ENCODE measurements at regions not wholly inside any gene's neighbourhood (a gene's known extent, or its start where the extent isn't known, plus 50 kb on each side); places are given as distances from the start of the nearest gene placed in this dataset.

DNA sequence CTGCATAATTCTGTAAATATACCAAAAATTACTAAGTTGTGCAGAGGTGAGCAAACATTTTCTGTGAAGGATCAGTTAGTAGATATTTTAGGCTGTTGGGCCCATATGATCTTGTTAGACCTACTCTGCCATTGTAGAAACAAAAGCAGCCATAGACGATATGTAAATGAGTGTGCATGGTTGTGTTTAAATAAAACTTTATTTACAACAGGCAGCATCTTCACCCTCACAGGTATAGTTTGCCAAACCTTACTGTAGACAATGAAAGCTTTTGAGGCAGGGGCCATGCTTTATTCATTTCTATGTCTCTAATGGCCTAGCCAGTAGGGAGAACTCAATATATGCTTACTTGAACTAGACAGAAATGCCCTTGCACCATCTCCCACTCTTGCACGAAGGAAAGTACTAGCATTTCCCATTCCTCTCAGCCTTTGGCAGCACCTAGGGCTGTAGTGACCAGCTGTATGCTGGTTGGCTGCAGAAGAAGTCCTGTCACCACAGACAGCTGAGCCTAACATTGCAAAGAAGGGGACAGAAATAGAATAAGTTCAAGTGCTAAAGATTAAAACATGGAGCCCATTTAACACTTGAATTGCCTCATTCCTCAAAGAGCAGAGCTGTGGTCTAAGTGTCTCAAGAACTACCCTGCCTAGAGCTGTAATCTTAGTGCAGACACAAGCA lies 305.1 kb upstream of the MGAT5 start:
- no peak for DNase-seq (ENCODE audit: low spot score)
- intact Hi-C loops (cut with DNase I) = loop anchor here (5.0 kb wide), 1 partner anchor 44 kb away; no protein-coding TSS in a partner anchor

DNA sequence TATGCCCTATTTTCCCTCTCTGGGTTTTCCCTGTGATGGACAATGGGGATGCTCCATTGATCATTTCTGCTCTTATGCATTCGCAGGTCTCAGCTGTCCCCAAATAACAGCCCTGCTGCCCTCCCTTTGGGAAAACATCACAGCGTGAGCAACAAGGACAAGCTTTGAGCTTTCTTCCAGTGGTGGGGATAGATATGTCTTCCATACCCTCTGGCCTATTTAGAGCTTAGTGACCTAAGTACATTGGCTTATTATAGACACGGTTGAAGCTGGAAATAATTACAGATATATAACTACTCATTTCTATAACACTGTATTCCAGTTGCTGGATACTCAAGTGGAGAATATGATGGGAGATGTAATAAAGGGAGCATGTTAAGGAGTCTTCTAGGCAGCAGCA lies 304.3 kb upstream of the MGAT5 start:
- no peak for DNase-seq (ENCODE audit: low spot score)
- intact Hi-C loops (cut with DNase I) = loop anchor here (5.0 kb wide), 1 partner anchor 43 kb away; no protein-coding TSS in a partner anchor

DNA sequence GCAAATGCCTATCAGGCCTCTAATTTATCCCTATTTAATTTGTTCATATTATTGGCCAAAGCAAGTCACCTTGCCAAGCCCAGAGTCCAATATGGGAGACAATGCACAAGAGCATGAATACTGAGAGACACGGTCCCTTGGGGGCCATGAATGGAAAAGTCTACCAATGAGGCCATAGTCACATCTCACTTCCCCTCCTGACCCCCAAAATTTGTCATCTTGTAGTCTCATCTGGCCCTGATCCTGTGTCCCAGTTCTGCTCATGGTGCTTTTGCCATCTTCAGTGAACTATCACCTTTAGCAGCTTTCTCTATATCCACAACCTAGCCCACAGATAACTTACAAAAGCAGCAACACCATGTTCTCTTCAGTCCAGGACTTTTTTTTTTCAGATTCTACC lies 302.7 kb upstream of the MGAT5 start:
- intact Hi-C loops (cut with DNase I) = no loop called here
- DNase-seq (ENCODE audit: low spot score) = no peak

DNA sequence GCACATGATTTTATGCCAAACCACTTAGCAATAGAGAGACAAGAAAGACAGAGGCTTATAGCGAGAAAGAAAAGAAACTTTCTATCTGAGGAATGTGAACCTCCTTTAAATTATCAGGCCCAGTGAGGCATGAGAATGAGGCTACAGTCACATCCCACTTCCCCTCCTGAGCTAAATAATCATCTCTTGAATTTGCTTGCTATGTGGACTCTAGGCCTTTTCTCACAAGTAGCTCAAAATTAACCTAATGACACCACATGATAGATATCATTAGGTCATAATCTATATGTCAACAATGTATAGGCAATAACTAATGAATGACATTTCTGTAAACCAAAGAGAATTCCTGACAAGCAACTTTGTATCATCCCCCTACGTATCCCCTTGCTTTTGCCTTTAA lies 301.5 kb upstream of the MGAT5 start:
- intact Hi-C loops (cut with DNase I) = no loop called here
- DNase-seq (ENCODE audit: low spot score) = no peak

DNA sequence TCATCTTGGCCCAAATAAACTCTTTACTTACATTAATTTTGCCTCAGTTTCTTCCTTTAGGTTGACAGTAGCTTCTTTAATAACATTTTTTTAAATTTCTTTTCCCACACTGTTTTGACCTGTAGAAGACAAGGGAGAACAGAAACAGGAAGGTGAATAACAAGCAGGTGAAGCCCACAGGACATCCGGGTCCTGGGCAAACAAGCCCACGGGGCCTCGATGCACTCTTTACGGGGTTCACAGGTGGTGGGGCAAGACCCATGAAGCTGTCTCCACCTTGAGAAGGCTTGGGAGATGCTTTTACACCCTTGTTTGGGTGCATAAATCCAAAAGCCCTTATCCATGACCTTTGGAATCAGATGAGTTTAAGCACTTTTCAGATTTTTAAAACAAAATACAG lies 301.0 kb upstream of the MGAT5 start:
- intact Hi-C loops (cut with DNase I) = no loop called here
- no peak for DNase-seq (ENCODE audit: low spot score)

DNA sequence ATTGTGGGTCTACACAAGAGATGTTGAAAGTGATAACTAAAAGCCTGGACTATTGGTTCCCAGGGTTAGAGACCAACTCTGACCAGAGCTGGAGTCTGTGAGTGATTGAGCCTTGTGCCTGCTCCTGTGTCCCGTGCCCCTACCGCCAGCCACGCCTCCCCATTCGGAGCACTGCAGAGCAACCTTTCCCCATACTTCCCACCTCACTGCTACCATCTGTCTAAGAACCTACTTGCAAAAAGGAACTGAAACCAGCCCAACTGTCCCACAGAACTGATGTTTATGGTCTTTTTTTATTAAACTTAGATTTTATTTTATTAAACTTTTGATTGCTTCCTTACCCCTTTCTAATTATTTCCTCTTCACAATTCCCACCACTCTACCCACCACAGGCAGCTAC lies 300.3 kb upstream of the MGAT5 start:
- intact Hi-C loops (cut with DNase I) = no loop called here
- no peak for DNase-seq (ENCODE audit: low spot score)

DNA sequence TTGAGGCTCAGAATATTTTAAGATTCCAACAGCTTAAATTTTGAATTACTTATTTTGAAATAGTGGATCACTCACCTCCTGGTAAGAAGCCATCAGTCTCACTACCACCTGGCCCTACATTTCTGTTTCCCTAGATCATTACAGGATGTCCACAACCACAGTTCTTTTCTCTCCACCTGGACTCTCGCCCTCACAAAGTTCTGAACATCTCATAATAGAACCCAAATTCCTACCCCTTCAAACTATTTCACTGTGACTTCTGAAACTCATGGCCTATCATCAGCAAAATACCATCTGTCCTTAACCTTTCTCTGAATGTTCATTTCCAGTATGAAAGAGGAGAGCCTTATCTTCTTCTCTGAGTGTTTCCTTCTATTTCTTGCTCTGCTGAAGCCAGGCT lies 299.2 kb upstream of the MGAT5 start:
- intact Hi-C loops (cut with DNase I) = no loop called here
- DNase-seq (ENCODE audit: low spot score) = no peak

DNA sequence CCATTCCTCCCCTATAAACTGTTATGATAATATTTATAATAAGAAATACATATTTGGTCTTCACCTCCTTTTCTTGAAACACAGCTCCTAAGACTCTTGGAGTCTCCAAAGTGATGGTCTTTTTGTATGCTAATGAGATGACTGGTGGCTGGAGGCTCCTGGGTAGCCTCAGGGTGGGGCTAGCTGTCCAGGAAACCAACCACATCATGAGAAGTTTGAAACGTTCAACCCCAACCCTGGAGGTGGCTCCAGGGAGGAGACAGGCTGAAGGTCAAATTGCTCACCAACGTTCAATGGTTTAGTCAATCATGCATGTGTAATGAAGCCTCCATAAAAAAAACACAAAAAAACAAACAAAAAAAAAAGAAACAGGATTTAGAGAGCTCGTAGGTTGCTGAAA lies 298.7 kb upstream of the MGAT5 start:
- intact Hi-C loops (cut with DNase I) = no loop called here
- DNase-seq (ENCODE audit: low spot score) = no peak

DNA sequence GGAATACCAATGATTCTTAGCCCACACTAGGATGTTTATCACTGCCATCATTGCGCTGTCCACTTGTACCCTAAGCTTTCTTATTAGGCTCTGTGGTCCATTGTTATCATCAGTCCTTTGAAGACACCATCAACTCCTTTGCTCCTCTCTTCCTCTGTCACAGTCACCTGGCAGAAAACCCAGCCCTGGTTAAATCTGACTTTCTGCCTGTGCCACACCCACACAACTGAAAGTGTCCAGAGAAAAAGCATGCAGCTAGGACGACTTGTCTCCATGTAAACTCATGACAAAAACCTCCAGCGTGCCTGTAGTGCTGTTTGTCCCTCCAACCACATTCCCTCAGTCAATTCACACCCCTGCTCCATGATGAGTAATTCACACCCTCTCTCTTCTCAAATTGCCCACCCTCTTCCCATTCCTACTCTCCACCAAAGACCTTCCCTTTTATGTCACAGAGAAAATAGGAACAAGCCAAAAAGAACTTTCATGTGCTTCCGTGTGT lies 297.4 kb upstream of the MGAT5 start:
- intact Hi-C loops (cut with DNase I) = no loop called here
- no peak for DNase-seq (ENCODE audit: low spot score)

DNA sequence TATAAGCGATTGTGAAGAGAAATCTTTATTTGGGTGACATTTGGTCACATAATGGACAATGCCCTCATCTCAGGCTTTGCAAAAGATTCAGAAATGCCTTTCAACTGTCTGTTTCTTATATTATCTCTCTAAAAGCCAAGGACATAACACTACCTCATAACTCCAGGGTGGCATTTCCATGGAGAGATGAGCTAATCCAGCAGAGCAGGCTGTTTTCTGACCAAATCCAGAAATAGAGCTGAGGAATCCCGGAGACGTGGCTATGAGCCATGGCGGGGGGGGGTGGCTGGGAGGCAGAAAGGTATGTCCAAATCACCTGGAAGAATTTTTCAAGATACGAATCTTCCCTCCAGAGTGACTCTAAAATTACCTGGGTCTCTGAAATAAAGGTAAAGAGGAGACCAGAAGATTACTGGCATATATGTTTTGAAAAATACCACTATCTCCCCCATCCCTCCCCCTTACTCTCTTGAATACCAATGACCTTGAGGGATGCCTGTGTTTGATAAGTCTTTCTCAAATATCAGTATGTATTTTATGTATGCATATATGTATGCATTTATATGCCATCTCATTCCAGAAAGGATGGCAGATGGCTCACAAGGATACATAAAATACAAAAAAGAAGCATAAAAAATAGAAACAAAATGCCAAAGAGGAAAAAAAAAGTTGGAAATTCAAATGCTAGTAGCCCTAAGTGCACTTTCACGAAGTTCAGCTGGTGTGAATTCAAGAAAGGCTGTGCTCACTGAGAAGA lies 296.0 kb upstream of the MGAT5 start:
- DNase-seq (ENCODE audit: low spot score) = no peak
- intact Hi-C loops (cut with DNase I) = no loop called here

DNA sequence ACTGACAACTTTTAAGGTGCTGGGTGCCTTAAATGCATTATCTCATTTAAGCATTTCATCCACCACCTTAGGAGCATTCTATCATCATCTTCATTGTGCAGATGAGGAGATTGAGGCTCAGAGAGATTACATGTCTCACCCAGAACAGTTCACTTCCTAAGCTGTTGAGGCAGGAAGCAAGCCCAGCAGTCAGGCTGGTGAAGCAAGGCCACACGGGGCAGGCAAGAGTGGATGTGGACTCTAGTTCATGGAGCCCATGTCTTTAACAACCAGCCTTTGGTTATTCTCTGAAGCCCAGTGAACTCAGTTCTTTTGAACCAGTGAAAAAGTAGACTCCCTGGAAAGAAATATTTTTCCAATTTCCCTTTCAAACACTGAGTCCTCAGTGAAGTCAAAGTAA lies 294.8 kb upstream of the MGAT5 start:
- intact Hi-C loops (cut with DNase I) = no loop called here
- DNase-seq (ENCODE audit: low spot score) = no peak

DNA sequence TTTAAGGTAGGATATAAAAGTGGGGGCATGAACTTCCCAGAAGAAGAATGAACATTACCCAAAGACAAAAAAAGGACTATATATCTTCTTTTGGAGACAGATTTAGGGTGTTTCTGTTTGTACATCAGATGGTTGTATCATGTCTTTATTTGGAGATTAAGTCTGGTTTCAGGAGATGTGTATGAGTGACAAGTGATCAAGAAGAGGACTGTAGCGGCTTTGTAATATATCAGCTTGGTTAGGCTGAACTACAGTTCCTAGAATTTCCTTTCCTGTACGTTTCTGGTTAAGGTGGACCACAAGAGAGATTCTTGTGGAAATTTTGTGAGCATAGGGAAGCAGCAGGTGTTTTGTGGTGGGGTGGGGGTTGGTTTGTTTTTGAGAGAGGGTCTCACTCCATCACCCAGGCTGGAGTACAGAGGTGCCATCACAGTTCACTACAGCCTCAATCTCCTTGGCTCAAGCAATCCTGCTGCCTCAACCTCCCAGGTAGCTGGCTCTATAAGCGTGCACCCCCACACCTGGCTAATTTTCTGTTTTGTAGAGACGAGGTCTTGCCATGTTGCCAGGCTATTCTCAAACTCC lies 287.1 kb upstream of the MGAT5 start:
- intact Hi-C loops (cut with DNase I) = no loop called here
- no peak for DNase-seq (ENCODE audit: low spot score)

DNA sequence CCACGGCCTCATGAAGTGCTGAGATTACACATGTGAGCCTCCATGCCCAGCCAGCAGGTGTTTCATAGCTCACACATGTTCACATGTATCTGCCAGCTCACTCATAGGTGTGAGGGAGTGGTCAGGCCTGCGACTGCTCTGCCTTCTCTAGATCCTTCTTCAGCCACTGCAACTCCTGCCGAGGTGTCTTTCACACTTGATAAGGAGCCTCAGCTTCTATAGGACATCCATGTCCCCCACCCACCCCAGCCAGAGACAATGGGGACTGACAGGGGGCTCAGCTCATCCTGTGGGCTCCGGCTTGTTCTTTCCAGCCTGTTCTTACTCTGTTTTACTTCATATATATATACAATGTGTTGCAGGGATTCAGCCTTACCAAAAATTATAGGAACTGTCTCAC lies 286.5 kb upstream of the MGAT5 start:
- DNase-seq (ENCODE audit: low spot score) = no peak
- intact Hi-C loops (cut with DNase I) = no loop called here

DNA sequence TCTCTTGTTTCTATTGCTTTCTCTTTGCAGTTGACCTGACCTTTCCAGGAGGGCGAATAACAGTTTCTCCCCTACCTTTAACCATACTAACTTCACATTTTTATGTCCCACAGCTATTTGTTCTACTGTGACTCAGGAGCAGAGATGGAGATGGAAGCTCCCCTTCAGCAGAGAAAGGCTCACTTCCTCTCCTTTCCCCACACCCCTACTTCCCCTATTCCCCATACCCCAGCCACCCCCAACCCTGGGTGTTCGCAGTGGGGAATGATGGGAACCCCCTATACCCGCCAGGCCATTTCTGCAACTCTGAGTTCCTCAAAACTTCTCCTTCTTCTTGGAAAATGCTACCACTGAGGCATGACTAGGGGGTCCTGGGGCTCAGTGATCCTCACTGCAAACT lies 285.4 kb upstream of the MGAT5 start:
- intact Hi-C loops (cut with DNase I) = no loop called here
- DNase-seq (ENCODE audit: low spot score) = no peak

DNA sequence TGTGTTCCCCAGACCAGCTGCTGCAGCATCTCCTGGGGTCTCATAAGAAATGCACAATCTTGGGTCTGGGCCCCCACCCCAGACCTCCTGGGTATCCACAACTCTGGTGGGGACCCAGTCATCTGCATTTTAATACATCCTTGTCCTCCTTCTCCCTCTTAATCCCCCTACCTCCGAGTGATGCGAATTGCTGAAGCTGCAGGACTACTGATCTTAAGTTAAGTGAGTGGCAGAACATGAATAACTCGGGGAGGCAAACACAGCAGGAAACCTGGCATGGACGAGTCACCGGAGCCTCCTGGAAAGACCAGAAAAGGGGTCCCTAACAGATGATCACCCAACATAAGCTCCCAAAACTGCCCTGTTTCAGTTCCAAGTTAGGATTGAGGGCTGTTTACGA lies 283.2 kb upstream of the MGAT5 start:
- intact Hi-C loops (cut with DNase I) = no loop called here
- no peak for DNase-seq (ENCODE audit: low spot score)

DNA sequence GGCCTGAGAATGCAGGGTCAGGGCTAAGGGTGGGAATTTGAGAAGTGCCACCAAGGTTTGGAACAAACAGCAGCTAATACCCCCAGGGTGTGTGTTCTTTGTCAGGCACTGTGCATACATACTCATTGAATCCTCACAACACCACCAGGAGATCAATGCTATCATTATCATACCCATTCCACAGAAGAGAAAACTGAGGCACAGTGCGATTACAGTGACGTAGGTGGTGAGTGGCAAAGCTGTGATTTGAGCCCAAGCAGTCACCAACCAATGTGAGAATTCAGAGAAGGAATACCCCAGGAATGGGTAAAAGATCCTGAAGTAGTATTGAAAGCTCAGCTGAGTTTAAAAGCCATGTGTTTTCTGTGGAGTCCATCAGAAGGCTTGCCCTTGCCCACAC lies 281.6 kb upstream of the MGAT5 start:
- no peak for DNase-seq (ENCODE audit: low spot score)
- intact Hi-C loops (cut with DNase I) = no loop called here

DNA sequence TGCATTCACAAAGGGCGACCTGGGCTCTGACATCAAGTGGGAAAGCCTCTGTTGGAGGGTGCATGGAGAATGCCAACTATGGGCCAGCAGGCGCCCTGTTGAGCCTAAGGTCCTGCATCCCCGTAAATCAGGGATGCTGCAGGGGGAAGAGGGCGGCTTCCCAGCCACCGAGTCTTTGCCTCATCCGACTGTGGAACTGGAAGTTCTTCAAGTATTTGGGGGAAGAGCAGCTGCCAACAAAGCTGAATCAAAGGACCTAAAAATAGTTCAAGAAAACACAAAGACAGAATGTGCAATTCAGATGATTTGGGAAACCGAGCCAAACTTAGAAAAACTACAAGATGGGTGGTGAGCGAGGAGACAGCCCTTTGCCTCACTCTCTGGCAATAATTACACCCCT lies 281.1 kb upstream of the MGAT5 start:
- intact Hi-C loops (cut with DNase I) = no loop called here
- DNase-seq (ENCODE audit: low spot score) = no peak

DNA sequence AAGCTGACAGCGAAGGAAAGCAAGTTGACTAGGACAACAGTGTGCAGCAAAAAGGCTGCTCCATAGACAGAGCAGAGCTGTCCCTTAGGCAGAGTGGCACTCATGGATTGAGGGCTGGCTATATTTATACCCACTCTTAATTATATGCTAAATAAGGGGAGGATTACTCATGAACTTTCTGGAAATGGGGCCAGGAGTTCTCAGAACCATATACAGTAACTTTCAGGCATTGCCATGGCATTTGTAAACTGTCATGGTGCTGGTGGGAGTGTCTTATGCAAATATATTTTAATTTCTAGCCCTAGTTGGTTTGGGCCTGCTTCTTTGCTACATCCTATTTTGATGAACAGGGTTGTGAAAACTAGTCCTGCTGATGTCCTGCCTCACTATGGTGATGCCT lies 279.5 kb upstream of the MGAT5 start:
- DNase-seq (ENCODE audit: low spot score) = no peak
- intact Hi-C loops (cut with DNase I) = no loop called here

DNA sequence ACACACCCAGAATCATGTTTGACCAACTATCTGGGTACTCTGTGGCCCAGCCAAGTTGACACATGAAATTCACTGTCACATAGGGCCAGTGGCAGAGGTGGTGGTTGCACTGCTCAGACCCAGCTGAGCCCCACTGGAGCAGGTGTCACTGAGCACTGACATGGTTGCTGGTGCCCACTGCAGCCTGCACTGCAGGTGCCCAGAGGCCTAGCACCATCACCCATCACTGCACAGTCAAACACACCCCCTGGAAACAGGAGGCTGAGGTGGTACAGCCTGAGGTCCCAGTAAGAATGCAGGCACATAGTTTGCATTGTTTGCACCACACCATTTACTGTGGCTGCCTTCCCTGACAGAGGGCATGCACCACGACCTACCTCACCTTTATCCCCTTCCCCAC lies 278.7 kb upstream of the MGAT5 start:
- DNase-seq (ENCODE audit: low spot score) = no peak
- intact Hi-C loops (cut with DNase I) = no loop called here

DNA sequence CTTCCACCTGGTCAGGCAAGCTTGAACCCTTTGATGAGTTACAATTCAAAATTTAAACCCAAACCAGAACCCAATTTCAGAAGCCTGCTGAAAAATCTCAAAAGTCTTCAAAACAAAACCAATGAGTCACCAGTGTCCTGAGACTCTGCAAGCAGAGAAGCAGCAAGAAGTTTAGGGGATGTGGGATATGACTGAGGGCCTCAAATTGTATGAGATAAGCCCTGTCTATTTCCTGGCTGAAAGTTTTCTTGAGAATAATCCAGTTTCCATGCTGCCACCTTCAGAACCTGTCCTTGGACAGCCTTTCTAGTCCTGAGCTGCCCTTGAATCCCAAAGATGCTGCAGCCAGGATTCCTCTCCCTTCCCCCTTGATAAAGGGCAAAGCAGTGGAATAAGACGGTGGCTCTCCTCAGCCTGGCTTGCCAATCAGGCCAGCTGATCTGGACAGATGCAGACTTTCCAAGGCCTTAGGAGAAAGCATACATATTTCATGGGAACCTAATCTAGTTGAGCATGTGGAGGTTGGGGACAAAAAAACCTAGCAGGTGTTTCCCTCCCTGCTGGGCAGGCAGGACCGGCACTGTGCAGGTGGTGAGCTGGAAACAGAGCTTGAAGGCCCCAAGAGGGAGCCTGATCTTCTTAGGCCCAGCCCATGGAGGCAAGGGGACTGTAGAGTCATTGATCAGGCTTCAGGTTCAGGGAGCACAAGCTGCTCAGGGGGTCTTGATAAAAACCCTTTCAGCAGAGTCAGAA lies 278.0 kb upstream of the MGAT5 start:
- no peak for DNase-seq (ENCODE audit: low spot score)
- intact Hi-C loops (cut with DNase I) = no loop called here

Data from cardiac septum (tissue), 1 donor.